DND-41 (cell line): ENCODE measurements at regions not wholly inside any gene's neighbourhood (a gene's known extent, or its start where the extent isn't known, plus 50 kb on each side); places are given as distances from the start of the nearest gene placed in this dataset.
"Not testable (repeated sequence)": the region's sequence is repeated elsewhere in the genome, so short reads cannot be mapped to it uniquely, and the experiment has no call there.

Experiments
- EZH2 ChIP-seq: IDR thresholded peaks from 3 replicates; pipeline ENCODE4 v1.6.1; 2012; ENCODE audit warnings: borderline replicate concordance, low read depth, mild to moderate bottlenecking, moderate library complexity, low read length, inconsistent platforms; ENCODE audit not compliant: severe bottlenecking
- TF ChIP-seq, protein P1 (sequence below): IDR thresholded peaks from 2 replicates; pipeline ENCODE4 v1.5.1; 2012; ENCODE audit warnings: borderline replicate concordance, low read length, moderate library complexity, mild to moderate bottlenecking; ENCODE audit not compliant: poor library complexity, severe bottlenecking; ENCODE audit errors: extremely low read depth

DNA sequence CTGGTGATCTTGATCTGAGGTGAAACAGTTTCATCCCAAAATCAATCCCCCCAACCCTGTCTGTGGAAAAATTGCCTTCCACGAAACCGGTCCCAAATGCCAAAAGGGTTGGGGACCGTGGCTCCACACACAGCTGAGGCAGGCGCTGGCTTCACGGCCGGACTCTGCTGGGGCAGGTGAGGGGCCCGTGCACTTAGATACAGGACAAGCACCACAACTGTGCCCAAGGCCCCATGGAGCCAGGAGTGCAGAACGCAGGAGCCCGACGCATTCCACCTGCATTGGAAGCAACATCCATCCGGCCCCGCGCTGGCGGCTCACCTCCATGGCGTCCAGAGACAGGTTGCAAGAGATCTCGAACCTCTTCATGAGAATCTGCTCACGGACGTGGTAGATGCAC lies 5384.4 kb upstream of the TPTE start:
- TF ChIP-seq, protein P1, sequence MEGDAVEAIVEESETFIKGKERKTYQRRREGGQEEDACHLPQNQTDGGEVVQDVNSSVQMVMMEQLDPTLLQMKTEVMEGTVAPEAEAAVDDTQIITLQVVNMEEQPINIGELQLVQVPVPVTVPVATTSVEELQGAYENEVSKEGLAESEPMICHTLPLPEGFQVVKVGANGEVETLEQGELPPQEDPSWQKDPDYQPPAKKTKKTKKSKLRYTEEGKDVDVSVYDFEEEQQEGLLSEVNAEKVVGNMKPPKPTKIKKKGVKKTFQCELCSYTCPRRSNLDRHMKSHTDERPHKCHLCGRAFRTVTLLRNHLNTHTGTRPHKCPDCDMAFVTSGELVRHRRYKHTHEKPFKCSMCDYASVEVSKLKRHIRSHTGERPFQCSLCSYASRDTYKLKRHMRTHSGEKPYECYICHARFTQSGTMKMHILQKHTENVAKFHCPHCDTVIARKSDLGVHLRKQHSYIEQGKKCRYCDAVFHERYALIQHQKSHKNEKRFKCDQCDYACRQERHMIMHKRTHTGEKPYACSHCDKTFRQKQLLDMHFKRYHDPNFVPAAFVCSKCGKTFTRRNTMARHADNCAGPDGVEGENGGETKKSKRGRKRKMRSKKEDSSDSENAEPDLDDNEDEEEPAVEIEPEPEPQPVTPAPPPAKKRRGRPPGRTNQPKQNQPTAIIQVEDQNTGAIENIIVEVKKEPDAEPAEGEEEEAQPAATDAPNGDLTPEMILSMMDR: not testable (repeated sequence)
- not testable (repeated sequence) for TF ChIP-seq EZH2
